NCI-H748 (cell line): ENCODE measurements at regions not wholly inside any gene's neighbourhood (a gene's known extent, or its start where the extent isn't known, plus 50 kb on each side); places are given as distances from the start of the nearest gene placed in this dataset.

Experiments
- DNase-seq: peaks from one replicate; lab custom pipeline; 2025; ENCODE audit not compliant: unreplicated experiment; lab: John Stamatoyannopoulos, UW

GRCh38 chrX:134747006-134747405, 50.0 kb downstream of the PABIR2 start:
- DNase-seq = no peak

GRCh38 chrX:134746410-134746785, 50.6 kb downstream of the PABIR2 start:
- DNase-seq = no peak

GRCh38 chrX:134745636-134746409, 51.2 kb downstream of the PABIR2 start:
- no peak for DNase-seq

- DNase-seq = no peak
Observed at GRCh38 chrX:134743091-134743490, 53.9 kb downstream of the PABIR2 start.

- no peak for DNase-seq
Observed at GRCh38 chrX:134742573-134742972, 54.4 kb downstream of the PABIR2 start.

- no peak for DNase-seq
Observed at GRCh38 chrX:134741746-134742145, 55.3 kb downstream of the PABIR2 start.

GRCh38 chrX:134738986-134739740, 57.8 kb downstream of the PABIR2 start:
- DNase-seq = peak; percentile 3

GRCh38 chrX:134738445-134738844, 58.6 kb downstream of the PABIR2 start:
- no peak for DNase-seq

- no peak for DNase-seq
Observed at GRCh38 chrX:134737721-134738369, 59.2 kb downstream of the PABIR2 start.

GRCh38 chrX:134737061-134737460, 59.9 kb downstream of the PABIR2 start:
- DNase-seq = no peak

GRCh38 chrX:134736356-134736755, 60.6 kb downstream of the PABIR2 start:
- DNase-seq = no peak

GRCh38 chrX:134735015-134735414, 62.0 kb downstream of the PABIR2 start:
- DNase-seq = no peak

GRCh38 chrX:134734466-134734952, 62.5 kb downstream of the PABIR2 start:
- DNase-seq = no peak

- no peak for DNase-seq
Observed at GRCh38 chrX:134733591-134733990, 63.4 kb downstream of the PABIR2 start.

GRCh38 chrX:134732676-134733075, 64.3 kb downstream of the PABIR2 start:
- DNase-seq = no peak

GRCh38 chrX:134732152-134732551, 64.9 kb downstream of the PABIR2 start:
- DNase-seq = no peak

- DNase-seq = no peak
Observed at GRCh38 chrX:134727363-134727762, 69.1 kb upstream of the PLAC1 start.

- DNase-seq = no peak
Observed at GRCh38 chrX:134725103-134725690, 66.9 kb upstream of the PLAC1 start.

GRCh38 chrX:134721766-134722532, 63.7 kb upstream of the PLAC1 start:
- no peak for DNase-seq

GRCh38 chrX:134718966-134719317, 60.7 kb upstream of the PLAC1 start:
- no peak for DNase-seq
